ENCODE measurements at regions not wholly inside any gene's neighbourhood (a gene's known extent, or its start where the extent isn't known, plus 50 kb on each side); places are given as distances from the start of the nearest gene placed in this dataset.

DNA sequence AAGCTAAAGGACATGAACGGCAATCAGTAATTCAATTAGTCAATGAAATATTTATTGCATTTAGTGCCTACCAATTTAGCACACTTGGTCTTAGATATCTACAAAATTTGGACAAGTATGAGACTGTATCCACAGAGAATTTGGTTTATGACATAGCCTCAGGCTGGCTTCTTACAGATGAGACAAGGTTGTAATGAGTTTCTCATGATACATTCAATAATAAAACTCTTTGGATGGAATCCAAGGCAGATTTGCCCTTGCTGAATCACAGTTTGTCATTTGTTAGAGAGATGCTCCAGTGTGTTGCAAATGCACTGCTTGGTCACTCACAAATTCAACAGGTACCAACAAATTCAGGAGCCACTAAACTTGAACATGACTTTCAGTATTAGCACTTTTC, 162.5 kb downstream of the GPR37 start:
- WGBS (ENCODE audit: insufficient coverage, low coverage, missing lambda C conversion rate) = 0% methylated on average over 1 of the region's 1 CpG
- BruUV-seq (replicated peaks) = no TSS peak

More for the DNA sequence above, 162.5 kb downstream of the GPR37 start:
- Histone ChIP-seq H3K9me1 (ENCODE audit: control insufficient read depth, insufficient read depth, low read length) (no peaks in the 10 kb centered on the region), H2AFZ (ENCODE audit: low read depth, low read length) (no peak overlapping the region), H3K4me2 (ENCODE audit: insufficient read depth, low read length) (no peak overlapping the region), H3K36me3 (ENCODE audit: control insufficient read depth, insufficient read depth, low read length) (no peaks in the 10 kb centered on the region), H3K27me3 (ENCODE audit: control insufficient read depth in 2 of 2, insufficient read depth in 2 of 2, low read length in 2 of 2) (no peaks in the 10 kb centered on the region), H4K20me1 (replicated peaks; ENCODE audit: control insufficient read depth, insufficient read depth, low read length) (no peaks in the 10 kb centered on the region), H3K4me3 (no peak overlapping the region), H3K27ac (ENCODE audit: extremely low read depth, low read depth, low read length) (no peak overlapping the region), H3K4me1 (replicated peaks in 1 of 2; ENCODE audit: control insufficient read depth in 2 of 2, insufficient read depth in 2 of 2, low read length in 2 of 2) (no peaks in the 10 kb centered on the region), H3K79me2 (ENCODE audit: control insufficient read depth, insufficient read depth, low read length) (no peaks in the 10 kb centered on the region), H3K9ac (ENCODE audit: insufficient read depth in 1 of 2, low read depth in 2 of 2, low read length in 2 of 2) (no peak overlapping the region), H3K9me3 (replicated peaks; ENCODE audit: control insufficient read depth, insufficient read depth, low read depth, low read length) (no peaks in the 10 kb centered on the region)
- ChIA-PET CTCF (ENCODE audit: low intra/inter-chr PET ratio) (no interaction called here), POLR2A (interaction anchor here (0.6 kb wide), 1 partner anchor 554 kb away, joined by 4 read pairs; no protein-coding TSS in a partner anchor)
- TF ChIP-seq PCBP1 (IDR thresholded peaks at IDR 0.05; ENCODE audit: low read depth, low read length, poor library complexity, severe bottlenecking) = no peak
- TF ChIP-seq TRIM24 (IDR thresholded peaks at IDR 0.05) = no peak
- no peak for TF ChIP-seq SP2 (IDR thresholded peaks at IDR 0.05; ENCODE audit: extremely low read depth, low read depth, low read length, poor library complexity, severe bottlenecking)
- TF ChIP-seq, protein P1, sequence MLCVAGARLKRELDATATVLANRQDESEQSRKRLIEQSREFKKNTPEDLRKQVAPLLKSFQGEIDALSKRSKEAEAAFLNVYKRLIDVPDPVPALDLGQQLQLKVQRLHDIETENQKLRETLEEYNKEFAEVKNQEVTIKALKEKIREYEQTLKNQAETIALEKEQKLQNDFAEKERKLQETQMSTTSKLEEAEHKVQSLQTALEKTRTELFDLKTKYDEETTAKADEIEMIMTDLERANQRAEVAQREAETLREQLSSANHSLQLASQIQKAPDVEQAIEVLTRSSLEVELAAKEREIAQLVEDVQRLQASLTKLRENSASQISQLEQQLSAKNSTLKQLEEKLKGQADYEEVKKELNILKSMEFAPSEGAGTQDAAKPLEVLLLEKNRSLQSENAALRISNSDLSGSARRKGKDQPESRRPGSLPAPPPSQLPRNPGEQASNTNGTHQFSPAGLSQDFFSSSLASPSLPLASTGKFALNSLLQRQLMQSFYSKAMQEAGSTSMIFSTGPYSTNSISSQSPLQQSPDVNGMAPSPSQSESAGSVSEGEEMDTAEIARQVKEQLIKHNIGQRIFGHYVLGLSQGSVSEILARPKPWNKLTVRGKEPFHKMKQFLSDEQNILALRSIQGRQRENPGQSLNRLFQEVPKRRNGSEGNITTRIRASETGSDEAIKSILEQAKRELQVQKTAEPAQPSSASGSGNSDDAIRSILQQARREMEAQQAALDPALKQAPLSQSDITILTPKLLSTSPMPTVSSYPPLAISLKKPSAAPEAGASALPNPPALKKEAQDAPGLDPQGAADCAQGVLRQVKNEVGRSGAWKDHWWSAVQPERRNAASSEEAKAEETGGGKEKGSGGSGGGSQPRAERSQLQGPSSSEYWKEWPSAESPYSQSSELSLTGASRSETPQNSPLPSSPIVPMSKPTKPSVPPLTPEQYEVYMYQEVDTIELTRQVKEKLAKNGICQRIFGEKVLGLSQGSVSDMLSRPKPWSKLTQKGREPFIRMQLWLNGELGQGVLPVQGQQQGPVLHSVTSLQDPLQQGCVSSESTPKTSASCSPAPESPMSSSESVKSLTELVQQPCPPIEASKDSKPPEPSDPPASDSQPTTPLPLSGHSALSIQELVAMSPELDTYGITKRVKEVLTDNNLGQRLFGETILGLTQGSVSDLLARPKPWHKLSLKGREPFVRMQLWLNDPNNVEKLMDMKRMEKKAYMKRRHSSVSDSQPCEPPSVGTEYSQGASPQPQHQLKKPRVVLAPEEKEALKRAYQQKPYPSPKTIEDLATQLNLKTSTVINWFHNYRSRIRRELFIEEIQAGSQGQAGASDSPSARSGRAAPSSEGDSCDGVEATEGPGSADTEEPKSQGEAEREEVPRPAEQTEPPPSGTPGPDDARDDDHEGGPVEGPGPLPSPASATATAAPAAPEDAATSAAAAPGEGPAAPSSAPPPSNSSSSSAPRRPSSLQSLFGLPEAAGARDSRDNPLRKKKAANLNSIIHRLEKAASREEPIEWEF (CRISPR knock-in tag; IDR thresholded peaks at IDR 0.05) = no peak
- no peak for TF ChIP-seq ARID1B (IDR thresholded peaks at IDR 0.05)
- TF ChIP-seq ZNF431 (CRISPR knock-in tag; IDR thresholded peaks at IDR 0.05) = no peak
- TF ChIP-seq ZKSCAN3 (CRISPR knock-in tag; IDR thresholded peaks at IDR 0.05) = no peak
- ATAC-seq = no peak
- no peak for DNase-seq (ENCODE audit: extremely low read depth in 1 of 4, low spot score in 3 of 4)
- in situ Hi-C loops (cut with MboI) = no loop called here
- no peak for FAIRE-seq
- intact Hi-C loops (cut with micrococcal nuclease) = loop anchor here (10.0 kb wide), 1 partner anchor 72 kb away; no protein-coding TSS in a partner anchor

Data from K562 (cell line).